Stimulated activated naive B cell treated with anti-CD40 and anti-IgM and Interleukin-4, amounts not matched to agents 10 μg/mL and 1 μg/mL and 100 μg/mL, for 72 hours (primary cell): ENCODE measurements at regions not wholly inside any gene's neighbourhood (a gene's known extent, or its start where the extent isn't known, plus 50 kb on each side); places are given as distances from the start of the nearest gene placed in this dataset.
A peak's percentile ranks its signal among the peaks of the same experiment; 100 is the strongest.

ENCODE experiments used
- ATAC-seq, 2 donors: fragments of 150-1000 bp; cut with Tn5 transposase; replicated peaks; 2 replicates each; pipeline ENCODE4 v1.10.0; 2021; ENCODE audit warnings: moderate library complexity in 1 of 2
- DNase-seq: peaks from one replicate; pipeline ENCODE4 v3.0.0; 2021
- H3K27ac Mint-ChIP-seq: one replicate; pipeline ENCODE4 v1.8.0; 2022; ENCODE audit warnings: mild to moderate bottlenecking, mixed read lengths
- H3K27me3 Mint-ChIP-seq, 2 donors: one replicate each; pipeline ENCODE4 v1.8.0; 2022; ENCODE audit warnings: mixed read lengths in 2 of 2
- H3K36me3 Mint-ChIP-seq, 2 donors: one replicate each; pipeline ENCODE4 v1.8.0; 2022; ENCODE audit warnings: mixed read lengths in 2 of 2, mild to moderate bottlenecking in 1 of 2
- H3K4me1 Mint-ChIP-seq, 2 donors: one replicate each; pipeline ENCODE4 v1.8.0; 2022; ENCODE audit warnings: mixed read lengths in 2 of 2, mild to moderate bottlenecking in 1 of 2
- H3K4me3 Mint-ChIP-seq, 2 donors: one replicate each; pipeline ENCODE4 v1.8.0; 2022; ENCODE audit warnings: mild to moderate bottlenecking in 2 of 2, mixed read lengths in 2 of 2, moderate library complexity in 1 of 2
- H3K9me3 Mint-ChIP-seq, 2 donors: one replicate each; pipeline ENCODE4 v1.8.0; 2022; ENCODE audit warnings: mixed read lengths in 2 of 2, mild to moderate bottlenecking in 1 of 2

GRCh38 chr9:129336601-129337331, 158.7 kb upstream of the IER5L start:
- H3K27me3 Mint-ChIP-seq: peaks cover 22 to 36% of the 10 kb centered on the region in 2 donors
- no peaks in the 10 kb centered on the region for H3K9me3 Mint-ChIP-seq
- H3K36me3 Mint-ChIP-seq: peaks cover 0 to 3% of the 10 kb centered on the region in 2 donors
- peak; percentile 65 to 72 for ATAC-seq
- peak overlapping the region; percentile 70 to 77 for H3K4me3 Mint-ChIP-seq
- peaks cover 8 to 22% of the 10 kb centered on the region in 2 donors for H3K4me1 Mint-ChIP-seq
- no peak for DNase-seq
- H3K27ac Mint-ChIP-seq: no peak overlapping the region

- peaks cover 22 to 36% of the 10 kb centered on the region in 2 donors for H3K27me3 Mint-ChIP-seq
- H3K27ac Mint-ChIP-seq: no peak overlapping the region
- peaks cover 8 to 22% of the 10 kb centered on the region in 2 donors for H3K4me1 Mint-ChIP-seq
- DNase-seq (no peak), ATAC-seq (peak in 1 of 2 donors; percentile 14)
- H3K36me3 Mint-ChIP-seq: peaks cover 1 to 3% of the 10 kb centered on the region in 2 donors
- H3K9me3 Mint-ChIP-seq: peaks cover 0 to 1% of the 10 kb centered on the region in 2 donors
- peak overlapping the region in 1 of 2 donors; percentile 77 for H3K4me3 Mint-ChIP-seq
These were observed 158.1 kb upstream of the IER5L start for GRCh38 chr9:129336130-129336528.

GRCh38 chr9:129335464-129336129, 157.5 kb upstream of the IER5L start:
- Mint-ChIP-seq H3K27ac (no peak overlapping the region), H3K4me3 (no peak overlapping the region), H3K4me1 (peaks cover 8 to 22% of the 10 kb centered on the region in 2 donors), H3K27me3 (peaks cover 22 to 36% of the 10 kb centered on the region in 2 donors), H3K9me3 (peaks cover 0 to 6% of the 10 kb centered on the region in 2 donors), H3K36me3 (peaks cover 3% of the 10 kb centered on the region in 2 donors)
- no peak for ATAC-seq
- no peak for DNase-seq

- peaks cover 22 to 36% of the 10 kb centered on the region in 2 donors for H3K27me3 Mint-ChIP-seq
- H3K36me3 Mint-ChIP-seq: peaks cover 3% of the 10 kb centered on the region in 2 donors
- DNase-seq (no peak), ATAC-seq (peak in 1 of 2 donors; percentile 33)
- peaks cover 8 to 22% of the 10 kb centered on the region in 2 donors for H3K4me1 Mint-ChIP-seq
- peaks cover 0 to 7% of the 10 kb centered on the region in 2 donors for H3K9me3 Mint-ChIP-seq
- H3K4me3 Mint-ChIP-seq: peak overlapping the region in 1 of 2 donors; percentile 6
- no peak overlapping the region for H3K27ac Mint-ChIP-seq
These were observed 156.3 kb upstream of the IER5L start for GRCh38 chr9:129334105-129334935.

- Mint-ChIP-seq H3K27ac (no peak overlapping the region), H3K27me3 (peaks cover 22 to 36% of the 10 kb centered on the region in 2 donors), H3K9me3 (peaks cover 0 to 7% of the 10 kb centered on the region in 2 donors), H3K36me3 (peaks cover 3% of the 10 kb centered on the region in 2 donors), H3K4me1 (peaks cover 8 to 23% of the 10 kb centered on the region in 2 donors), H3K4me3 (no peak overlapping the region)
- DNase-seq (no peak), ATAC-seq (no peak)
These were observed 155.6 kb upstream of the IER5L start for GRCh38 chr9:129333617-129334104.

GRCh38 chr9:129332581-129332980, 154.5 kb upstream of the IER5L start:
- DNase-seq (no peak), ATAC-seq (no peak)
- H3K27me3 Mint-ChIP-seq: peaks cover 17 to 31% of the 10 kb centered on the region in 2 donors
- no peak overlapping the region for H3K27ac Mint-ChIP-seq
- H3K36me3 Mint-ChIP-seq: peaks cover 3% of the 10 kb centered on the region in 2 donors
- peaks cover 0 to 7% of the 10 kb centered on the region in 2 donors for H3K9me3 Mint-ChIP-seq
- H3K4me3 Mint-ChIP-seq: no peak overlapping the region
- peaks cover 13 to 31% of the 10 kb centered on the region in 2 donors for H3K4me1 Mint-ChIP-seq

GRCh38 chr9:129331772-129332500, 153.9 kb upstream of the IER5L start:
- Mint-ChIP-seq H3K36me3 (peaks cover 3% of the 10 kb centered on the region in 2 donors), H3K4me1 (peaks cover 13 to 30% of the 10 kb centered on the region in 2 donors), H3K4me3 (no peak overlapping the region), H3K27ac (no peak overlapping the region), H3K9me3 (peaks cover 0 to 7% of the 10 kb centered on the region in 2 donors), H3K27me3 (peaks cover 17 to 30% of the 10 kb centered on the region in 2 donors)
- ATAC-seq: no peak
- DNase-seq: no peak

GRCh38 chr9:129331493-129331765, 153.4 kb upstream of the IER5L start:
- peaks cover 0 to 7% of the 10 kb centered on the region in 2 donors for H3K9me3 Mint-ChIP-seq
- peaks cover 3% of the 10 kb centered on the region in 2 donors for H3K36me3 Mint-ChIP-seq
- peaks cover 17 to 25% of the 10 kb centered on the region in 2 donors for H3K27me3 Mint-ChIP-seq
- H3K4me1 Mint-ChIP-seq: peaks cover 13 to 25% of the 10 kb centered on the region in 2 donors
- no peak overlapping the region for H3K4me3 Mint-ChIP-seq
- H3K27ac Mint-ChIP-seq: no peak overlapping the region
- no peak for ATAC-seq
- no peak for DNase-seq

- H3K27me3 Mint-ChIP-seq: peaks cover 15 to 23% of the 10 kb centered on the region in 2 donors
- H3K4me1 Mint-ChIP-seq: peaks cover 13 to 23% of the 10 kb centered on the region in 2 donors
- DNase-seq (no peak), ATAC-seq (peak; percentile 34 to 59)
- no peak overlapping the region for H3K27ac Mint-ChIP-seq
- H3K4me3 Mint-ChIP-seq: no peak overlapping the region
- peaks cover 3% of the 10 kb centered on the region in 2 donors for H3K36me3 Mint-ChIP-seq
- H3K9me3 Mint-ChIP-seq: peaks cover 0 to 7% of the 10 kb centered on the region in 2 donors
These were observed 152.8 kb upstream of the IER5L start for GRCh38 chr9:129330711-129331492.

- H3K4me3 Mint-ChIP-seq: no peak overlapping the region
- peaks cover 0 to 7% of the 10 kb centered on the region in 2 donors for H3K9me3 Mint-ChIP-seq
- no peak for DNase-seq
- peaks cover 5 to 8% of the 10 kb centered on the region in 2 donors for H3K4me1 Mint-ChIP-seq
- H3K27me3 Mint-ChIP-seq: peaks cover under 1% of the 10 kb centered on the region in 2 donors
- H3K27ac Mint-ChIP-seq: no peak overlapping the region
- ATAC-seq: peak; percentile 27 to 31
- peaks cover 0 to 3% of the 10 kb centered on the region in 2 donors for H3K36me3 Mint-ChIP-seq
These were observed 150.4 kb upstream of the IER5L start for GRCh38 chr9:129328355-129329042.

GRCh38 chr9:129327552-129328328, 149.7 kb upstream of the IER5L start:
- peaks cover 0 to 3% of the 10 kb centered on the region in 2 donors for H3K36me3 Mint-ChIP-seq
- ATAC-seq (no peak), DNase-seq (no peak)
- H3K27me3 Mint-ChIP-seq: no peaks in the 10 kb centered on the region
- H3K9me3 Mint-ChIP-seq: peaks cover 0 to 7% of the 10 kb centered on the region in 2 donors
- H3K27ac Mint-ChIP-seq: no peak overlapping the region
- H3K4me3 Mint-ChIP-seq: no peak overlapping the region
- H3K4me1 Mint-ChIP-seq: peaks cover 5 to 8% of the 10 kb centered on the region in 2 donors
